ENCODE measurements at regions not wholly inside any gene's neighbourhood (a gene's known extent, or its start where the extent isn't known, plus 50 kb on each side); places are given as distances from the start of the nearest gene placed in this dataset.

DNA sequence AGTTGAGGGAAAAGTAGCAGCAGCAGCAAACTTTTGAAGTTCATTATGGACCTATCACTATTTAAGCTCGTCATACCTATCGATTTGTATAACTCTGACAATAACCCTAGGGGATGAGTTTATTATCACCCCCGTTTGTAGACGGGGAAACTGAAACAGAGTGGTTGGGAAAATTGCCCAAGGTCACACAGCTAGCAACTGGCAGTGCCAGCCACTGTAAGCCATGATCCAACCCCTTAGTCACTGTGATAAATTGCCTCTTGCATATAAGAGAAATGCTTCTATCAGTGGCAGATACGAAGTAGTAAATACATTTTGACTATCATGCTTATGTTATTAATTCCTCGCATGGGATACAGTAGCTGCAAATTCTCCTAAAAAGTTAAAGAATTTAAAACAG lies 73.3 kb upstream of the ATP10B start:
- no peaks in the 10 kb centered on the region for H3K9me3 Mint-ChIP-seq
- H3K4me1 Mint-ChIP-seq = no peaks in the 10 kb centered on the region
- H3K36me3 Mint-ChIP-seq = no peaks in the 10 kb centered on the region
- H3K27ac Mint-ChIP-seq = no peak overlapping the region
- no peaks in the 10 kb centered on the region for H3K27me3 Mint-ChIP-seq
- no peak for ATAC-seq
- no peak overlapping the region for H3K4me3 Mint-ChIP-seq

DNA sequence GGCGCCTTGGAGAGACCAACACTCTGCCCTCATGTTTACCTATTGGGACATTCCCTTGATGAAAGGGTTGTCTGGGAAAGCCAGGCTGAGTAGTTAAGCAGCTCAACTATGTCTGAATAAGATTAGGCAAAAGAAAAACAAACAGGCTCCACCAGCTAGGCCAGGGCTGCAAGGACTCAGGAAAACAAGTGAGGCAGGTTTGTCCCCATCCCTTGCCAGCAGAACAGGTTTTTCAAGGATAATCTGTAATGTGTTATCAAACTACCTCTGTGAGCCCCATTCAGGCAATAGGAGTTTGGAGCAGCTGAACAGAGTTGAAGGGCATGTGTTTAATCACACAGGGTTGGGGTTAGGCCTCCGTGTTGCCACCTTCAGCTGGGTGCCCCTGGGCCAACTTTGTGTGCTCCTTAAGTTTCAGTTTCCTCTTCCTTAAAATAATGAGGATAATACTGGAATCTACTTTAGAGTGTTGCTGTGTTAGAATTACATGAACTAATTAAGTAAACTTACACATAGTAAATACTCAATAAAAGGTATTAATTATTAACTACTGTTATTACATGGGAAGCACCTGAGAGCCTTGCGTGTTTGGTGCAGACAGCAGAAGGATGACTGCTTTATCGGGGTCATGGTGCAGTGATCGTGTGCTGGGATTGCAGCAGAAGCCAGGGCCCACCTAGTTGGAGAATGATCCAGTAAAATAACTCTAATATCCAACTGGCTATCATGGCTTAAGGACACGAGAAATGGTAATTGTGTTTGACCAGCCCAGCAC lies 72.1 kb upstream of the ATP10B start:
- Mint-ChIP-seq H3K9me3 (no peaks in the 10 kb centered on the region), H3K27ac (no peak overlapping the region), H3K27me3 (no peaks in the 10 kb centered on the region), H3K4me3 (no peak overlapping the region), H3K36me3 (no peaks in the 10 kb centered on the region), H3K4me1 (no peaks in the 10 kb centered on the region)
- ATAC-seq = no peak

DNA sequence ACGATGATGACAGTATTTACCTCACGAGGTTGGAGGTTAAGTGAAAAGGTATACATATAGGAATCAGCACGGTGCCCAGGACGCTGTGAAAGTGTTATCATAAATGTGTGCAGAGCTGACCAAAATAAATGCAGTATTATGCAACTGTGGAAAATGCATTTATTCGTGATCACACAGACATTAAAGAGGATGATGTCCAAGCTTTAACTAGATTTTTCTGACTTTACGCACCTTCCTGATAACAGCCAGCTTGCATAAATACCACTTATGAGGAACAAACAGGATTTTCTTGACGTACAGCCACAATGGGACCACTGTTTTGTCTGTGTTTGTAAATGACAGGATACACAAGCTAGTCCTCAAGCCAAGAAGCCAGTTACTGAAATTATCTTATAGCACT lies 71.4 kb upstream of the ATP10B start:
- no peaks in the 10 kb centered on the region for H3K9me3 Mint-ChIP-seq
- no peak overlapping the region for H3K4me3 Mint-ChIP-seq
- no peaks in the 10 kb centered on the region for H3K27me3 Mint-ChIP-seq
- ATAC-seq = no peak
- no peaks in the 10 kb centered on the region for H3K4me1 Mint-ChIP-seq
- H3K27ac Mint-ChIP-seq = no peak overlapping the region
- no peaks in the 10 kb centered on the region for H3K36me3 Mint-ChIP-seq

DNA sequence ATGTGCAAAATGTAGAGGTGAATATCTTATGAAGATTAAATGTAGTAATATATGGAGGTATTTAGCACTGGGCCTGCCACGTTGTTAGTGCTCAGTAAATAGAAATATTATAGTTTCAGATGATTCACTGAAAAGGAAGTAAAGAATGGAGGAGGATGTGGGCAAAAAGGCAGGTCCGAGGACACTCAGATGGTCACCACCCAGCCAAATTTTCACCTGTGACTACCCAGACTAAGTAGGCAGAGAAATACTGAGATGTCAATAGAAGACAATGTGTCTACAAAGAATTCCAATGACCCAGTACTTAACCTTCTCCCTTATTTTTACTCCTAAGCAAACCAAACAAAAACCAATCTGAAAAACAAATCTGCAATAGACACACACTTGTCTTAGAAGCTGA lies 70.3 kb upstream of the ATP10B start:
- H3K9me3 Mint-ChIP-seq = no peaks in the 10 kb centered on the region
- no peak overlapping the region for H3K4me3 Mint-ChIP-seq
- H3K36me3 Mint-ChIP-seq = no peaks in the 10 kb centered on the region
- no peaks in the 10 kb centered on the region for H3K27me3 Mint-ChIP-seq
- H3K4me1 Mint-ChIP-seq = no peaks in the 10 kb centered on the region
- H3K27ac Mint-ChIP-seq = no peak overlapping the region
- no peak for ATAC-seq

DNA sequence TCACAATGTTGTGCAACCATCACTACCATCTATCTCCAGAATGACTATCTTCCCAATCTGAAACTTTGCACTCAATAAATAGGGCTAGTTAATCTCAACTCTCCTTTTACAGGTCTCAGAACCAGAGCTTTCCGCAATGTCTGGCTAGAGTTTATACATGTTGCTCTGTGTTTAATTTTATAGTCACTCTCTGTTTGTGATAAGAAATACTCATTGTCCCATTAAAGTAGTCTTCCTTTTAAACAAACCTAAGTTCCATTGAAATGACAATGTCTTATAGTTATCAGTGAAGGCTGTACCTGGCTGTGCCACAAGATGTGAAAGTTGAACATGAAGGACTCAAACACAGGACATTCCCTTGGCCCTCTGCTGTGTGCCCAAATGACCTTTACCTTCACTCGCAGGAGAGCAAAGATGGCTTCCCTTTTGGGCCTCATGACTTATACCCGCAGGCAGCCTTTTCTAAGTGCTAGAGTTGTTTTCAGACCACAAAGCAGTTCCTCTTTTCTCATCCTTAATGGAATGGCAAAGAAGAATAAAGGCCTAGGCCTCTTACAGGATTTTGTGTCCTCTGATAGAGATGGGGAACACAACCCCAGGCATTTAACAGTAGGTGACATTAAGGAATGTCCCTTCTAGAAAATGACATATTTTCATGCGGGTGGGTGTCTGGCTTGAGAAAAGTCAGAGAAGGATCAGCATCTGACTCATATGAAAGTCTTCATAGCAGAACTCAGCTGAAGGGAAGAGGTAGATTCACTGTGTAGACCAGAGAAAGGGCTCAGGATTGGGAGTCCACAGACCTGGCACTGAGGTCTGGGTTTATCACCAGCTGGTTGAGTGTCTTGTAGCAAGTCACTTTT lies 69.6 kb upstream of the ATP10B start:
- no peak for ATAC-seq
- no peaks in the 10 kb centered on the region for H3K36me3 Mint-ChIP-seq
- no peaks in the 10 kb centered on the region for H3K27me3 Mint-ChIP-seq
- H3K9me3 Mint-ChIP-seq = no peaks in the 10 kb centered on the region
- no peak overlapping the region for H3K4me3 Mint-ChIP-seq
- H3K4me1 Mint-ChIP-seq = no peaks in the 10 kb centered on the region
- H3K27ac Mint-ChIP-seq = no peak overlapping the region

DNA sequence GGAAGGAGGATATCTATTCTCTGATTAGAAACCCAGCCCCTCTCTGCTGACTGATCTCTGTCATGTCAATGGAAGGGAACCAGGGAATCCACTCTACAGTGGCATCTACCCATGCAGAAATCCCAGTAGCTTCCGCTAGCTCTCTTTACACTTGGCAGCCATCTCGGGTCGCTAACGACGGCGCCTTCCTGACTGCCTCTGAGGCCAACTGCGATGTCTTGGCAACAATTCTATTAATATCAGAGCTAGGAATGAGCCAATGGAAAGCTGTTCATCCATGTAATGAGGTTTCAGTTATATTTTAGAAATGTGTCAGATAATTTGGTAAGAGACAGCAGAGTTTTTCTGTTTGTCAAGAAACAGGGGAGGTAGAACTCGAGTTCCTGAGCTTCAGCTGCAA lies 67.6 kb upstream of the ATP10B start:
- H3K4me1 Mint-ChIP-seq = no peaks in the 10 kb centered on the region
- H3K36me3 Mint-ChIP-seq = no peaks in the 10 kb centered on the region
- H3K27ac Mint-ChIP-seq = no peak overlapping the region
- no peak overlapping the region for H3K4me3 Mint-ChIP-seq
- ATAC-seq = no peak
- no peaks in the 10 kb centered on the region for H3K9me3 Mint-ChIP-seq
- H3K27me3 Mint-ChIP-seq = no peaks in the 10 kb centered on the region

DNA sequence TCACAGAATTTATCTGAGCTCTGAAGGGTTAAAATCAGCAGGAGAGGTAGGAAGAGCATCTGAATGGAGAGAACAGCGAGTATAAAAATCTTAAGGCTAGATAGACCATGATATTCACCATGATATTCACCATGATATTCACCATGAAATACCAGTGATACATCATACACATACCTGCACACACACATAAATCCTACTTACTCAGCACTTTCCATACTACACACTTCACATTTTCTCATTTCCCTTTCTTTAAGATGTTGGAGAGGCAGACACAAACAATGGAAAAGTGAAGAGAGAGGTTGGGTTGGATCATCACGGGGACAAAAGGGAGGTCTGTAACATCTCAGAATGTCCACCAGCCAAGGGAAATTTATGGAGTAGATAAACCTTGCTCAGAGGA lies 66.4 kb upstream of the ATP10B start:
- no peak overlapping the region for H3K27ac Mint-ChIP-seq
- no peak overlapping the region for H3K4me3 Mint-ChIP-seq
- no peaks in the 10 kb centered on the region for H3K4me1 Mint-ChIP-seq
- H3K9me3 Mint-ChIP-seq = no peaks in the 10 kb centered on the region
- no peaks in the 10 kb centered on the region for H3K36me3 Mint-ChIP-seq
- no peaks in the 10 kb centered on the region for H3K27me3 Mint-ChIP-seq
- ATAC-seq = no peak

DNA sequence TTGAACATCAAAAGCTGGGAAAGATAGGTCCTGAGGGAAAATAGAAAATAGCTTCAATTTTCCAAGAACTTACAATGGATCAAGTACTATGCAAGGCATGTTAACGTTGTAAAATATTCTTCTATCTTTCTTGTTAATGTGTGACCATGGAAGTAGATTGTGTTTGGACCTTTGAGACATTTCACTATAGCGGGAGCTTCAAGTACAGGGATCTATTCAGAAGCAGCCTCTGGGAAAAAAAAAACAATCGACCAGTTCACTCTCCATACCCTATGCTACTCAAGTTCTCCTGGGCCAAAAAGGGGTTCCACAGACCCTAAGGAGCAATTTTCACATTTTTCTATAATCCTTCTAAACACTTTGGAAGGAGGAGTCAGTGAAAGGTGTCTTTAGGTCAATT lies 54.1 kb upstream of the ATP10B start:
- Mint-ChIP-seq H3K4me3 (no peak overlapping the region), H3K9me3 (no peaks in the 10 kb centered on the region), H3K36me3 (no peaks in the 10 kb centered on the region), H3K27me3 (no peaks in the 10 kb centered on the region), H3K4me1 (no peaks in the 10 kb centered on the region), H3K27ac (no peak overlapping the region)
- ATAC-seq = no peak

DNA sequence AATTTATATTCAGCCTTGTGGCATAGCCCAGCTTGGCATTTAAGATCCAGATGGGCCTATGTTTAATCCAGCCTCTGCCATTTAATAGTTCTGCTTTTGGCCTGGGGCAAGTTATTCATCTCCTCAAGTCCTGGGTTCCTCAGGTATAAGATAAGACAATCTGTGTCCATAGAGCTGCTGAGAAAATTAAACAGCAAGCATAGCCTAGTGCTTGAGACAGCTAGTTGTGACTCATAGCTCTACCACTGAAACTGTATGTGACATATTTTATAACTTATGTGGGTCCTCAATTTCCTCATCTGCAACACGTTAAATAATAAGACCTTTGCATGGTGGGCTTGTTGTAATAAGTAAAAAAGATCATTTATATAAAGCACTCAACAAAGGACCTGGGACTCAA lies 53.3 kb upstream of the ATP10B start:
- no peak overlapping the region for H3K27ac Mint-ChIP-seq
- no peaks in the 10 kb centered on the region for H3K4me1 Mint-ChIP-seq
- no peak for ATAC-seq
- no peaks in the 10 kb centered on the region for H3K9me3 Mint-ChIP-seq
- no peaks in the 10 kb centered on the region for H3K36me3 Mint-ChIP-seq
- H3K27me3 Mint-ChIP-seq = no peaks in the 10 kb centered on the region
- no peak overlapping the region for H3K4me3 Mint-ChIP-seq

DNA sequence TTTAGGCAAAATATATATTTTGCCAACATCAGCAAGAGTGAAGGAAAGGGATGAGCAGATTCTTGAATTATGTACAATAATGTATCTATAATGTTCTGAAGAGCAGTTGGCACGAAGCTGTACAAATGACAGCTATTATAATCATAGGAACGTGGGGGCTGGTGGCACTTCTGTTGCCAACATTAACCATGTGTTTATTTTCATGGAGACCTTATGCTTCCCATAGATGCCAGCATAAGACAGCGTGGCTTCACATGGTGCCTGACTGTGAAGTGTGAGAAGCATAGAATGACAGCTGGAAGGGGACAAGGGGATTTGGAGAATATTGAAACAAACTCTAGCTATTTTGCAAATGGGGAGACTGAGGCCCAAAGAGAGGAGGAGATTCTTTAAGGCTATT lies 52.6 kb upstream of the ATP10B start:
- H3K27me3 Mint-ChIP-seq = no peaks in the 10 kb centered on the region
- H3K27ac Mint-ChIP-seq = no peak overlapping the region
- no peak overlapping the region for H3K4me3 Mint-ChIP-seq
- H3K4me1 Mint-ChIP-seq = no peaks in the 10 kb centered on the region
- no peaks in the 10 kb centered on the region for H3K36me3 Mint-ChIP-seq
- ATAC-seq = no peak
- no peaks in the 10 kb centered on the region for H3K9me3 Mint-ChIP-seq

DNA sequence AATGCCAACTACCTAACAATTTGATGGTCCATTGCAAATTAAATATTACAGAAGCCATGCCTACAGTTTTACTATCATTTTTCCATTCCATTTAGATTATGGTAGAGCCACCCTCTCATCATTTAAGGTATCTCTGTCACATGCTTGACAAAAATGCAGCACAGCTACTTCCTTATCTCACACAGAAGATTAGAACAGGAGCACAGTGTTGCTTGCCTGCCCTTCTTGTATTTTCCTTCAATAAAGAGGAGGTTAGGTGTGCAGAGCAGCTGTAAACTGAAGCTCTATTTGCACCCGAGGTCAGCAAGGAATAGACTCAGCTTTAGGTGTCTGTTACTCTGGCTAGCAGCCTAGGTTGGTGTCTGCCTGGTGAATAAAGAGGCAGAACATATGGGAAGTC lies 51.5 kb upstream of the ATP10B start:
- H3K27ac Mint-ChIP-seq = no peak overlapping the region
- no peaks in the 10 kb centered on the region for H3K9me3 Mint-ChIP-seq
- H3K4me1 Mint-ChIP-seq = no peaks in the 10 kb centered on the region
- H3K4me3 Mint-ChIP-seq = no peak overlapping the region
- H3K27me3 Mint-ChIP-seq = no peaks in the 10 kb centered on the region
- no peaks in the 10 kb centered on the region for H3K36me3 Mint-ChIP-seq
- ATAC-seq = no peak

DNA sequence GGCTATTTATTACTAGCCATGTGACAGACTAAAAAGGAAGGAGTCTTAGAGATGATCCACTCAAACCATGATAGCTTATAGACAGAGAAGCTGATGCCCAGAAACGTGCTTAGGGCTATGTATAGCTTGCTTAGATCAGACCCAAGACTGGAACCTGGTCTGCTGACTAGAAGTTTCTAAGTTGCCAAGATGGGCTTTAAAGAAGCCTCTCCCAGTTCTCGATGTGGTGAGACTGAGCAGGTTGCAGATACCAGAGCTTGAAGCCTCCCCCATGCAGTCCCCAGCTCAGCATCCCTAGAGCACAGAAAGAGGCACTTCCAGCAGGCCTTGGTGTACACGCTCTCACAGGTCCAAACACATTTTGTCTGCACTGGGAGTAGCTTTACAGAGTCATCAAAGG lies 51.1 kb upstream of the ATP10B start:
- Mint-ChIP-seq H3K36me3 (no peaks in the 10 kb centered on the region), H3K4me3 (no peak overlapping the region), H3K4me1 (no peaks in the 10 kb centered on the region), H3K27me3 (no peaks in the 10 kb centered on the region), H3K9me3 (no peaks in the 10 kb centered on the region), H3K27ac (no peak overlapping the region)
- ATAC-seq = no peak

Data from stimulated activated memory B cell treated with anti-CD40 and anti-IgM and Interleukin-4, amounts not matched to agents 10 μg/mL and 1 μg/mL and 100 μg/mL, for 72 hours (primary cell).